ENCODE measurements at regions not wholly inside any gene's neighbourhood (a gene's known extent, or its start where the extent isn't known, plus 50 kb on each side); places are given as distances from the start of the nearest gene placed in this dataset.

DNA sequence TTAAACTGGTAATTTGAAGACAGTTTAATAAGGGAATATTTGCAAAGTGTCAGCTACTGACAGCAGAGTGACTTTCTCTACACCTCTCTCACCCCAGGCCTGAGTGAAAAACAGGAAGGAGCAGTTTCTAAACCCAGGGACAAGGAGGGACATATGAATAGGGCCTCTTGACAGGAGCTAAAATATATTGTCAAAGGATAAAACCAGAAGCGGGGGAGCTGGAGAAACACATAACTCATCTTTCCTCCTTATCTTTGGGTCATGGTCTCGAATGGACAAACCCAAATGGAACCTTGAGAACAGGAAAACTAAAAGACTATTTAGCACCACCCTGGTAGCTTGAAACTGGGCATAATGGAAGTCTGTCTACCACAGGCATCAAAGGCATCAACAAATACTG, 197.5 kb upstream of the FOXA2 start:
- DNase-seq: no peak
- Histone ChIP-seq H3K27me3 (replicated peaks) (no peaks in the 10 kb centered on the region), H3K36me3 (replicated peaks) (no peaks in the 10 kb centered on the region), H3K4me3 (ENCODE audit: low read depth, low read length) (no peak overlapping the region), H3K27ac (no peak overlapping the region)
- in situ Hi-C loops (cut with HindIII; ENCODE audit: low pct_ligation_motif_present, low sequenced_read_pairs): loop anchor here (25.0 kb wide), 1 partner anchor 95 kb away; no protein-coding TSS in a partner anchor
- TF ChIP-seq, protein P1, sequence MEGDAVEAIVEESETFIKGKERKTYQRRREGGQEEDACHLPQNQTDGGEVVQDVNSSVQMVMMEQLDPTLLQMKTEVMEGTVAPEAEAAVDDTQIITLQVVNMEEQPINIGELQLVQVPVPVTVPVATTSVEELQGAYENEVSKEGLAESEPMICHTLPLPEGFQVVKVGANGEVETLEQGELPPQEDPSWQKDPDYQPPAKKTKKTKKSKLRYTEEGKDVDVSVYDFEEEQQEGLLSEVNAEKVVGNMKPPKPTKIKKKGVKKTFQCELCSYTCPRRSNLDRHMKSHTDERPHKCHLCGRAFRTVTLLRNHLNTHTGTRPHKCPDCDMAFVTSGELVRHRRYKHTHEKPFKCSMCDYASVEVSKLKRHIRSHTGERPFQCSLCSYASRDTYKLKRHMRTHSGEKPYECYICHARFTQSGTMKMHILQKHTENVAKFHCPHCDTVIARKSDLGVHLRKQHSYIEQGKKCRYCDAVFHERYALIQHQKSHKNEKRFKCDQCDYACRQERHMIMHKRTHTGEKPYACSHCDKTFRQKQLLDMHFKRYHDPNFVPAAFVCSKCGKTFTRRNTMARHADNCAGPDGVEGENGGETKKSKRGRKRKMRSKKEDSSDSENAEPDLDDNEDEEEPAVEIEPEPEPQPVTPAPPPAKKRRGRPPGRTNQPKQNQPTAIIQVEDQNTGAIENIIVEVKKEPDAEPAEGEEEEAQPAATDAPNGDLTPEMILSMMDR (IDR thresholded peaks at IDR 0.05; ENCODE audit: low read depth, low read length, missing control alignments): no peak

DNA sequence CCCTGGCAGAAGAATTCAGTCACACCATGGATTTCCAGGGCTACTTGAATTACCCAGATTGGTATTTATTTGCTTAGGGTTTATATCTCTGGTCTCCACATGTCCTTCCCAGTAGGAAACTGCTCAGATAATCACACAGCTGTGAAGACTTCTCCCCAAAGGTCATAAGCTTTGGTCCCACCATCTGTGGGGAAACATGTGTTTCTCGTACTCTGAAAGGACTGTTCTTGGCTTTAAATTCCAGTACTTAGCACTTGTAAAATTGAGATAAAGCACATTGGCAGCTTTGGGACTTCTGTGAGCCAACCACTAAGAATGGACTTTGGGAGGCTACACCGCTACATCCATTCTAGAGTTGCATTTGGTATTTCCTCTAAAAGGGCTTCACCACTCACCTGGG, 205.3 kb upstream of the FOXA2 start:
- Histone ChIP-seq H3K27ac (no peak overlapping the region), H3K36me3 (replicated peaks) (no peaks in the 10 kb centered on the region), H3K27me3 (replicated peaks) (no peaks in the 10 kb centered on the region), H3K4me3 (ENCODE audit: low read depth, low read length) (no peak overlapping the region)
- TF ChIP-seq, protein P1 (IDR thresholded peaks at IDR 0.05; ENCODE audit: low read depth, low read length, missing control alignments): no peak
- no peak for DNase-seq
- in situ Hi-C loops (cut with HindIII; ENCODE audit: low pct_ligation_motif_present, low sequenced_read_pairs): loop anchor here (25.0 kb wide), 1 partner anchor 102 kb away; no protein-coding TSS in a partner anchor

DNA sequence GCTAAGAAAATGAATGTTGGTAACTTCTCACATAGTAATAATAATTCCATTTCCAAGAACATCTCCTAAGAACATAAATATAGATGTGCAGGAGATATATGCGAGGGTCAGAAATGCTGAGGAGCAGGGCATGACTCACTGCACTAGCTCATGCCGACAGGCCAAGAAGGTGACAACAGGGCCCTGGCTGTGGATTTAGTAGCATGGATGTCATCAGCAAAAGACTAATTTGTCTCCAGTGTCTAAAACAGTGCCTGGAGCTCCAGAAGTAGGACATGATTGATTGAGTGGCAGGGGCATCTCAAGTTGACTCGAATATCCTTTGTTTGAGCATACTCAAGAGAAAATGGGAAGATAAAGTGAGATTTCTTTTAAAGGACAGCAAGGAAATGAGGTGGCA, 207.0 kb upstream of the FOXA2 start:
- Histone ChIP-seq H3K36me3 (replicated peaks) (no peaks in the 10 kb centered on the region), H3K27me3 (replicated peaks) (no peaks in the 10 kb centered on the region), H3K27ac (no peak overlapping the region), H3K4me3 (ENCODE audit: low read depth, low read length) (no peak overlapping the region)
- in situ Hi-C loops (cut with HindIII; ENCODE audit: low pct_ligation_motif_present, low sequenced_read_pairs): loop anchor here (25.0 kb wide), 1 partner anchor 104 kb away; no protein-coding TSS in a partner anchor
- no peak for DNase-seq
- TF ChIP-seq, protein P1 (IDR thresholded peaks at IDR 0.05; ENCODE audit: low read depth, low read length, missing control alignments): no peak

- TF ChIP-seq, protein P1 (IDR thresholded peaks at IDR 0.05; ENCODE audit: low read depth, low read length, missing control alignments): no peak
- no peak overlapping the region for H3K27ac ChIP-seq
- in situ Hi-C loops (cut with HindIII; ENCODE audit: low pct_ligation_motif_present, low sequenced_read_pairs): loop anchor here (25.0 kb wide), 1 partner anchor 105 kb away; no protein-coding TSS in a partner anchor
- H3K4me3 ChIP-seq (ENCODE audit: low read depth, low read length): no peak overlapping the region
- no peaks in the 10 kb centered on the region for H3K36me3 ChIP-seq (replicated peaks)
- no peak for DNase-seq
- no peaks in the 10 kb centered on the region for H3K27me3 ChIP-seq (replicated peaks)
These were observed 207.6 kb upstream of the FOXA2 start for GRCh38 chr20:22791877-22792525.

- no peak overlapping the region for H3K27ac ChIP-seq
These were observed 209.8 kb upstream of the FOXA2 start for GRCh38 chr20:22794200-22794599.

More at GRCh38 chr20:22794200-22794599, 209.8 kb upstream of the FOXA2 start:
- Histone ChIP-seq H3K36me3 (replicated peaks) (no peaks in the 10 kb centered on the region), H3K27me3 (replicated peaks) (no peaks in the 10 kb centered on the region), H3K4me3 (ENCODE audit: low read depth, low read length) (no peak overlapping the region)
- no peak for DNase-seq
- in situ Hi-C loops (cut with HindIII; ENCODE audit: low pct_ligation_motif_present, low sequenced_read_pairs): loop anchor here (25.0 kb wide), 1 partner anchor 107 kb away; no protein-coding TSS in a partner anchor
- TF ChIP-seq, protein P1 (IDR thresholded peaks at IDR 0.05; ENCODE audit: low read depth, low read length, missing control alignments): no peak
